HG03039 (cell line): ENCODE measurements at regions not wholly inside any gene's neighbourhood (a gene's known extent, or its start where the extent isn't known, plus 50 kb on each side); places are given as distances from the start of the nearest gene placed in this dataset.

ENCODE experiments used
- ATAC-seq: cut with Tn5 transposase; IDR thresholded peaks from one replicate; pipeline ENCODE4 v1.9.1; 2021; ENCODE audit warnings: mild to moderate bottlenecking, moderate library complexity; ENCODE audit not compliant: unreplicated experiment

- ATAC-seq, result no peak
Measured at GRCh38 chr14:101372894-101373620, 188.2 kb upstream of the DIO3 start.

GRCh38 chr14:101373690-101374295 is 187.5 kb upstream of the DIO3 start:
- ATAC-seq, result no peak

DNA sequence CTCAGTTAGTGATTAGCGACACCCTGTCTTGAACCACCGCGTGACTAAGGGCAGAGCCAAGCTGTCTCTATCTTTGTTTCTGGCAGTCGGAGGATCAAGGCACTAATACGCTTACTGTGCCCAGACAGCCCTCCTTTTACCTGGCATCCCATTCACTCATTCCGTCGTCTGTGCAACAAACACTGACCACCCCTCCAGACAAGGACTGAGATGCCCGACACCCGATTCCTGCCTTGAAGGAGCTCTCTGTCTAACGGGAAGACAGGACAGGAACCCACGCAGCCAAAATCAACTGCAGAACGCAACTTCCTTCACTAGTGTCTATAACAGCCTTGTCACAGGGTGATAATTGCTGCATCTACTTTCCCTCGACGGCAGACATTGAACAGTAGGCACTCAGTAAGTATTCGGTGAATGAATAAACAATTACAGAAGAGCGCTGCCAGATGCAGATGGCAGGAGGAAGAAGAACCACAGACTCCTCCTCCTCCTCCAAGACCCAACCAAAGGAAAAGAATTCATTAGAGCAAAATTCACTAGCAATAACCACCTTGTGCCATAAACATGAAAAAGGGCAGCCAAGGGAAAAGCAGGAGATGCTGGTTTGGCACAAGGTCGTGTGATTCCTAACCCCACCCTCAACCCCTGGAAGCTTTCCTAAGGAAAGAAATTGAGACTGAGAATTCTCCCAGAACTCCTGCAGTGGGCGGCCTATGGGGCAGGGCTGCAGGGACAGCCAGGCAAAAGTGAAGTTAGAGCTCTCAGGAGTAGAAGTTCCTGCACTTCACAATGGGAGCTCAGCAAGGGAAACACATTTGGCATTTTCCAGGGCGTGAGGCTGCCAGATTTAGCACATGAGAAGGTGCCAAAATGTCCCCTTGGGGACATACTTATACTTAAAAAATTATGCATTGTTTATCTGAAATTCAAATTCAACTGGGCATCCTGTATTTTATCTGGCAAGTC is 186.6 kb upstream of the DIO3 start:
- no peak for ATAC-seq

DNA sequence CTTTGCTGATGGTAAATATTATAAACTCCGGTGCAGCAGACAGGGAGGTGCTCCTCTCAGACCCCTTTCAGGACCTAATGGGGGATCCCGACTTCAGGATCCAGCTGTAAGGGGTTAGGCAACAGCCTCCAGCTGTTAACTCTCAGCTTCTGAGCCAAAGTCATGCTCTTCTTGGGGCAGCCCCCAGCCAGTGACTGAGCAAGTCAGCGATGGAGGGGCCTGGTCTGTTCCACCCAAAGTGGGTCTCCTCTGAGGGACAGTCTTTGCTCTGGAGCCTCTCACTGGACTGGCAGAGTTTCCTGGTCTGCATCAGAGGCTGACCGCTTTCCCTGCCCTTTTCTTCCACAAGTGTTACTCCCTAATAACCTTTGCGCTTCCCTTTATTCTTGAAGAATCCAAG is 184.2 kb upstream of the DIO3 start:
- ATAC-seq, result no peak

- no peak for ATAC-seq
Measured at GRCh38 chr14:101379842-101380241, 181.5 kb upstream of the DIO3 start.

DNA sequence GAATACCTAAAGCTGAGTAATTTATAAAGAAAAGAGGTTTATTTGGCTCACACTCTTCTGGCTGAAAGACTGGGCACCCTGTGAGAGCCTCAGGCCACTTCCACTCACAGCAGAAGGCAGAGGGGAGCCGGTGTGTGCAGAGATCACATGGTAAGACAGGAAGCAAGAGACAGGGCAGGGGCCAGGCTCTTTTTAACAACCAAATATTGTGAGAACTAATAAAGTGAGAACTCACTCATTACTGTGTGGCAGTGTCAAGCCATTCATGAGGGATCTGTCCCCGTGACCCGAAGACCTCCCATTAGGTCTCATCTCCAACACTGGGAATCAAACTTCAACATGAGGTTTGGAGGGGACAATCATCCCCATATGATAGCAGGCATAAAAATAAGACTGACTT is 180.8 kb upstream of the DIO3 start:
- no peak for ATAC-seq

GRCh38 chr14:101380940-101381339 is 180.4 kb upstream of the DIO3 start:
- ATAC-seq, result no peak

GRCh38 chr14:101383737-101384338 is 177.5 kb upstream of the DIO3 start:
- no peak for ATAC-seq

- ATAC-seq, result no peak
Measured at GRCh38 chr14:101394374-101394773, 166.9 kb upstream of the DIO3 start.

- ATAC-seq, result no peak
Measured at GRCh38 chr14:101395779-101396178, 165.5 kb upstream of the DIO3 start.

DNA sequence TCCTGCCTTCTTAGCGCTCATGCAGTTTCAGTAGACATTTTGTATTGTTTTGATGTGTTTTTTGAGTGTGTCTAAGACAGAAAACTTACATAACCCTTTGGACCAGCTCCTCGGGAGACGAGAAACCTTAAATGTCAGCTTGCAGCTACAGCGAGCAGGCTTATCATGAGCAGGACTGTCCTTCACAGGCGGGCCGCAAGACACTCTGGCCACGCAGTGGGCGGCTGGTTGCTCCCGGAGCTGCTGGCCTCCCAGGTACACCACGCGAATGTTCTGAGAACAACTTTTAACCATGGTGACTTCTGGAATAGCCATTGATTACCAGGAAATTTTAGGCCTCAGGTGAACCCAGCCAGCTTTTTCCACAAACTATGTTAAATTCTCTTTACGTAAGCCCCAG is 164.1 kb upstream of the DIO3 start:
- ATAC-seq, result no peak

GRCh38 chr14:101398011-101398410 is 163.3 kb upstream of the DIO3 start:
- no peak for ATAC-seq

DNA sequence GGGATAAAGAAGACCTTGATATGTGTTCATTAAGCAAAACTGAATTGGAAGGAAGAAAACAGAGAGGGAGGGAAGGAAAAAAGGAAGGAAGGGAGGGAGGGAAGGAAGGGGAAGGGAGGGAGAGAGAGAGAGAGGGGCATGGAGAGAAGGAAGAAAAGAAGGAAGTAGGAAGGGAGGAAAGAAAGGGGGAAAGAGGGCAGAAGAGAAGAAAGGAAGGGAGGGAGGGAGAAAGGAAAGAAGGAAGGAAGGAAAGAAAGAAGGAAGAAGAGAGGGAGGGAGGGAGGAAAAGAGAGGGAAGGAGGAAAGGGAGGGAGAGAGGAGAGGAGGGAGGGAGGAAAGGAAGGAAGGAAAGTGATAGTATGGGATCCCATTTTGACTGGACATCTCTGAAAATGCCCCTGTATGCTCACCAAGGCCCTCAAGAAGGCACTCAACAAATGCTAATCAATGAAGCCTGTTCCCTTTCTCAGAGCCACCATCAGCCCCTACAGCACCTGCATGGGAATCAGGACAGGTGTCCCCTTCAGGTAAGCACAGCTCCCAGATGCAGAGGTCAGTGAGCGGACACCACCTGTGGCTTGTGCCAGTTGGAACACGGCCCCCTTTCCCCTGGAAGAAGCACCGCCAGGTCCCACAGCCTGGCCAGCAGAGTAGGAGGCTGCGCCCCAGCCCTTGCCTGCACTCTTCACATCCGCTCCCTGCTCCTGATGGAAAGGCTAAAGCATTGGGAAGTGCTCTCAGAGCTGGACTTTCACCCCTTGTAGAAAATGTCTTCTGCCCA is 161.4 kb upstream of the DIO3 start:
- no peak for ATAC-seq

- no peak for ATAC-seq
Measured at GRCh38 chr14:101400830-101401229, 160.5 kb upstream of the DIO3 start.

- ATAC-seq, result no peak
Measured at GRCh38 chr14:101402936-101403660, 158.2 kb upstream of the DIO3 start.

DNA sequence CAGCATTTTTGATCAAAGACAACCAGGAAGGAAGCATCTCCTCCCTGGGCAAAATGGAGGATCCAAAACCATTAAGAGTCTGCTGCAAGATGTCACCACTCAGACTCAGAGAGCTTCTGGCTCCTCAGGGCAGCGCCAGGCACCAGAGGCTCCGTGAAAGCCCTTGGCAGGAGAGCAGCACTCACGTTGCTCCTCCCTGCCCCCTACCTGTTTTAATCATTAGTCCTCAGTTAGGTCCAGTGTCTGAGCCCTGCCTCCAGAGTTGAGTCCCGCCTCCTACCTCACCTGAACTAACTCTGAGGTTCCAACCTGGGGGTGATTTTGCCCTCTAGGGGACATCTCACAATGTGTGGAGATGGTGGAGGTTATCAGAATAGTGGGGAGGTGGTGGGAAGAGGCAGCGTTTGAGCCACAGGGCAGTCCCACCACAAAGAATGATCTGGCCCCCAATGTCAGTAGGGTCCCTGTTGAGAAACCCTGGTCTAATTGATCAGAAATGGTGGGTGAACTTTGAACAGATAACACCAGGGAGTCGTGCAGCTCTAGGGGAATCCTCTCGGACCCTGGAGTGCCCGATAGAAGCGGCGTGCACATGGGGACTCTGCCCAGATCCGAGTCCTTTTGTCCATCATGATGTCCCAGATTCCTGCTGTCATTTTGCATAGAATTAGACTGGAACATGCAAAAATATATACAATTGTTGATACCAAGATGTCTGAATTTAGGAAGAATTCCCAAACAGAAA is 156.7 kb upstream of the DIO3 start:
- ATAC-seq, result no peak

DNA sequence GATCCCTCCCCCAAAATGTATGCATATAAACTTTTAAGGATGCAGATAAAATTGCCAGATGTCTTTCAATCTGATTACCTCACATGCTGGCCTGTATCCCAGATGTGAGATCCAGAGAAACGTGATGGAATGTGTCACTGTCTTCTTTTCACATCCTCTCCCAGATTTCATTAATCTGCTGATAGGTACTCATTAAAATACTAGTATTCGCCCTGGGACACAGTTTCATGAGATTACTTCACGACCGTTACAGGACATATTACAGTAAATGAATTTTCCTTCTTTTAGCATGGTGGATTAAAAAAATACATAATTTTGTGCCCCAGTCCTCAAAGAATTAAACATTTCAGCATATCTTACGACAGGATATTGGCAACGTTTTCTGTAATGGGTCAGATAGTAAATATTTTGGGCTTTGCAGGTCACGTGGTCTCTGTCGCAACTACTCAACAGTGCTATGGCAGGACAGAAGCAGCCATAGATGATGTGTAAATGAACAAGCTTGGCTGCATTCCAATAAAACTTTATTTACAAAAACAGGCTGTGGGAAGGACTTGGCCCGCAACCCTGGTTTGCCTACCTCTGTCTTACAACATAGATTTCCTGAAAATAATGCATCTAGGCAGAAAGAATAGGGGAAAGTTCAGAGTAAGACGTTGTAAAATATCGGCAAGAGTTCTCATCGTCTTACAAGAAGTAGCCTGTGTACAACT is 156.0 kb upstream of the DIO3 start:
- no peak for ATAC-seq

DNA sequence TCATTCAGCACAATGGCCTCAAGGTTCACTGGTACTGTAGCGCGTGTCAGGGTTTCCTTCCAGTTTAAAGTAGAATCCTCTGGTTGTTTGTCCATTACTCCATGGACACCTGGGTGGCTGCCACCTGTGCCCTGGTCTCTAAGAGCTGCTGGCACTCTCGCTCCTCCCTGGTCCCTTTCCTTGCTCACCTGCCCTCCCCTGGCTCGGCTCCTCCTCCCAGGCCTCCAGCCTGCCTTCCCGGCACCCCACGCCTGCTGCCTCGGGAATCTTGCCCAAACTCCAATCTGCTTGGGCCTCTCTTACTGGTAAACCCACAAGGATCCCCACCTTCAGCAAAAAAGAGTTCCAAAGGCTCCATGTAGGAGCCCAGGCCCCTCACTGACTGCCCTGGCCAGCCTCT is 154.4 kb upstream of the DIO3 start:
- no peak for ATAC-seq

DNA sequence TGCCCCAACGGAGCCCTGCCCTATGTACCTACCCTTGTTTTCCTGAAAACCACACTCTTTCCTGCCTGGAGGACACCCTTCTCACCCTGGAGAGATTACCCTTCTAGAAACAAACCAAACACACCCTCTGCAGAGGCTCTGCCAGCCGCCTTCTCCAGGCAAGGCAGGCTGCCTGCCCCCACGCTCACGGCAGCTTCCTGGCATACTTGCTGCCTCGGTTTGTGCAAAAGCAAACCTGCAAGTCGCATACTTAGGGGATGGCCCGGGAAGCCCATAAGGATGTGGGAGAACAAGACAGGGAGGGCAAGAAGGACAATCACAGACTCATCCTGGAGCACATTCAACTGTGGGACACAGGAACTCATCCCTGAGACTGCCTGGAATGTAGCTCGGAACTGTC is 154.0 kb upstream of the DIO3 start:
- no peak for ATAC-seq
